PC-3 (cell line): ENCODE measurements at regions not wholly inside any gene's neighbourhood (a gene's known extent, or its start where the extent isn't known, plus 50 kb on each side); places are given as distances from the start of the nearest gene placed in this dataset.

Source experiments
- ATAC-seq: fragments of 200-7000 bp; cut with Tn5 transposase; 2 replicates; pipeline ENCODE4 v1.9.1; 2020; ENCODE audit warnings: mild to moderate bottlenecking, moderate library complexity
- BruUV-seq: library from RNA; stranded (reverse); fragments of 400-500 nt; replicated peaks from 2 replicates; lab custom pipeline; 2021; lab: Mats Ljungman, UMichigan
- CTCF ChIA-PET: fragments of 300-600 bp; sonication (Branson Sonifier 250); formaldehyde crosslinking; loops from one replicate; lab custom pipeline; 2022; ENCODE audit warnings: antibody characterized with exemption; lab: Charles Lee
- POLR2A ChIA-PET: fragments of 300-600 bp; sonication (Branson Sonifier 250); formaldehyde crosslinking; loops from one replicate; lab custom pipeline; 2022; ENCODE audit warnings: antibody characterized with exemption; ENCODE audit not compliant: unreplicated experiment; lab: Charles Lee
- DNase-seq: peaks from one replicate; pipeline ENCODE4 v3.0.0-alpha.2; 2015
- H2AFZ ChIP-seq: fragments of 300-600 bp; sonication (generic); 2 replicates; pipeline ENCODE4 v1.6.0; 2016; ENCODE audit warnings: antibody characterized with exemption, low read length
- H3F3A ChIP-seq: fragments of 300-600 bp; sonication (generic); one replicate; pipeline ENCODE4 v1.6.0; 2017; ENCODE audit warnings: antibody characterized with exemption, low read length, control low read depth, mild to moderate bottlenecking; ENCODE audit not compliant: unreplicated experiment
- H3K27ac ChIP-seq: fragments of 300-600 bp; sonication (generic); 2 replicates; pipeline ENCODE4 v1.5.1; 2016; ENCODE audit warnings: mild to moderate bottlenecking, low read length
- H3K27me3 ChIP-seq: fragments of 300-600 bp; sonication (generic); 2 replicates; pipeline ENCODE4 v1.6.1; 2016; ENCODE audit warnings: low read length, mixed read lengths
- H3K36me3 ChIP-seq: fragments of 300-600 bp; sonication (generic); 2 replicates; pipeline ENCODE4 v1.6.1; 2016; ENCODE audit warnings: low read depth, mixed run types, low read length, mixed read lengths
- H3K4me1 ChIP-seq: fragments of 300-600 bp; sonication (generic); 2 replicates; pipeline ENCODE4 v1.5.1; 2016; ENCODE audit warnings: low read length; ENCODE audit not compliant: insufficient read depth
- H3K4me2 ChIP-seq: fragments of 300-600 bp; sonication (generic); 2 replicates; pipeline ENCODE4 v1.6.0; 2016; ENCODE audit warnings: low read length
- H3K4me3 ChIP-seq: fragments of 300-600 bp; sonication (generic); 2 replicates; pipeline ENCODE4 v1.5.1; 2016; ENCODE audit warnings: mild to moderate bottlenecking, low read length, mixed read lengths
- H3K79me2 ChIP-seq: fragments of 300-600 bp; sonication (generic); 2 replicates; pipeline ENCODE4 v1.6.1; 2017; ENCODE audit warnings: low read length, mixed read lengths
- H3K9ac ChIP-seq: fragments of 300-600 bp; sonication (generic); 2 replicates; pipeline ENCODE4 v1.6.0; 2016; ENCODE audit warnings: mild to moderate bottlenecking, low read length
- H3K9me2 ChIP-seq: fragments of 300-600 bp; sonication (generic); replicated peaks from 2 replicates; pipeline ENCODE4 v1.6.1; 2016; ENCODE audit warnings: mixed run types, low read length, mixed read lengths
- H3K9me3 ChIP-seq: fragments of 300-600 bp; sonication (generic); 2 replicates; pipeline ENCODE4 v1.6.1; 2016; ENCODE audit warnings: low read length, mixed read lengths
- H4K20me1 ChIP-seq: fragments of 300-600 bp; sonication (generic); 2 replicates; pipeline ENCODE4 v1.6.1; 2016; ENCODE audit warnings: low read length, mixed read lengths
- EZH2 ChIP-seq: fragments of 300-600 bp; sonication (generic); IDR thresholded peaks from one replicate; pipeline ENCODE4 v1.6.1; 2017; ENCODE audit warnings: antibody characterized with exemption, mild to moderate bottlenecking, low read length; ENCODE audit not compliant: unreplicated experiment
- EZH2phosphoT487 ChIP-seq: fragments of 300-600 bp; sonication (generic); IDR thresholded peaks from 2 replicates; pipeline ENCODE4 v1.6.1; 2018; ENCODE audit warnings: mild to moderate bottlenecking, antibody characterized with exemption, low read length, borderline replicate concordance
- intact Hi-C: fragments of 100-400 bp; cut with micrococcal nuclease; formaldehyde crosslinking; loops from 2 replicates; pipeline ENCODE4 v1.9.0; 2023
- TF ChIP-seq, protein P1 (sequence below): fragments of 300-600 bp; sonication (generic); conservative IDR thresholded peaks from 2 replicates; pipeline ENCODE4 v1.5.1; 2017; ENCODE audit warnings: antibody characterized with exemption, low read depth, mild to moderate bottlenecking, low read length

DNA sequence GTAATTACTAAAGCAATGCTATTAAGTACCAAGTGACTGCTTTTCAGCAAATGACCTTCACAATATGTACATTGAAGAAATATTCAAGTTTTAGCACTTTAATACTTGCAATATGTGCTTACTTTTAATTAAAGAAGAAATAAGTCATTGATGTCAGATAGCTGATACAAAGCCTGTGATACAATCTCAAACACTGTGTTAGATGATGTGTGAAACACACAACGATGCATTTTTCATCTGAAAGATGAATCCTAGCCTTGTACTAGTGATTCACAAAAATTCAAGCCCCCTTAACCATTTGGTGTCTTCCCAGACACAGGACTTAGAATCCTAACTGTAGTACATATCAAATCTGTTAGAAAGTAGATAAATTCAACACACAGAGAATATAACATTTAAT, 724.1 kb upstream of the ADAMTS5 start:
- no peak for ATAC-seq
- H3K27me3 ChIP-seq = no peaks in the 10 kb centered on the region
- H3K4me2 ChIP-seq = no peak overlapping the region
- H3K4me1 ChIP-seq = 0 out of 2 replicates have a peak, but pooled peaks cover 3% of the 10 kb centered on the region
- no peak overlapping the region for H3K27ac ChIP-seq
- BruUV-seq = no TSS peak
- ChIA-PET POLR2A (no interaction called here), CTCF (no interaction called here)
- no peaks in the 10 kb centered on the region for H3K79me2 ChIP-seq
- no peak overlapping the region for H3K4me3 ChIP-seq
- H3K9ac ChIP-seq = no peak overlapping the region
- no peaks in the 10 kb centered on the region for H3K9me3 ChIP-seq
- H3K9me2 ChIP-seq = no peaks in the 10 kb centered on the region
- no peaks in the 10 kb centered on the region for H3K36me3 ChIP-seq
- H2AFZ ChIP-seq = no peak overlapping the region
- DNase-seq = no peak
- no peaks in the 10 kb centered on the region for H3F3A ChIP-seq
- intact Hi-C loops = no loop called here
- TF ChIP-seq EZH2phosphoT487 (no peak), EZH2 (no peak)
- TF ChIP-seq, protein P1, sequence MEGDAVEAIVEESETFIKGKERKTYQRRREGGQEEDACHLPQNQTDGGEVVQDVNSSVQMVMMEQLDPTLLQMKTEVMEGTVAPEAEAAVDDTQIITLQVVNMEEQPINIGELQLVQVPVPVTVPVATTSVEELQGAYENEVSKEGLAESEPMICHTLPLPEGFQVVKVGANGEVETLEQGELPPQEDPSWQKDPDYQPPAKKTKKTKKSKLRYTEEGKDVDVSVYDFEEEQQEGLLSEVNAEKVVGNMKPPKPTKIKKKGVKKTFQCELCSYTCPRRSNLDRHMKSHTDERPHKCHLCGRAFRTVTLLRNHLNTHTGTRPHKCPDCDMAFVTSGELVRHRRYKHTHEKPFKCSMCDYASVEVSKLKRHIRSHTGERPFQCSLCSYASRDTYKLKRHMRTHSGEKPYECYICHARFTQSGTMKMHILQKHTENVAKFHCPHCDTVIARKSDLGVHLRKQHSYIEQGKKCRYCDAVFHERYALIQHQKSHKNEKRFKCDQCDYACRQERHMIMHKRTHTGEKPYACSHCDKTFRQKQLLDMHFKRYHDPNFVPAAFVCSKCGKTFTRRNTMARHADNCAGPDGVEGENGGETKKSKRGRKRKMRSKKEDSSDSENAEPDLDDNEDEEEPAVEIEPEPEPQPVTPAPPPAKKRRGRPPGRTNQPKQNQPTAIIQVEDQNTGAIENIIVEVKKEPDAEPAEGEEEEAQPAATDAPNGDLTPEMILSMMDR = no peak
- H4K20me1 ChIP-seq = no peaks in the 10 kb centered on the region

DNA sequence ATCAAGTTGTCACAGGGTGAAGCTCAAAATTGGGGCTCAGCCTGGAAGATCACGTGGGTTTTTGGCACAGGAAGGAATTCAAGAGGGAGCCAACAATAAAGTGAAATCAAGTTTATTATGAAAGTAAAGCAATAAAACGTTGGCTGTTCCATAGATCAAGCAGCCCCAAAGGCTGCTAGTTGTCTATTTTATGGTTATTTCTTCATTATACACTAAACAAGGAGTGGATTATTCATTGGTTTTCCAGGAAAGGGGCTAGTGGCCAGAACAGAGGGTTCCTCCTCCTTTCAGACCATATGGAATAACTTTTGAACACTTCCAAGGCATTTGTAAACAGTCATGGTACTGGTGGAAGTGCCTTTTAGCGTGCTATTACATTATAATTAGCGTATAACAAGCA, 723.5 kb upstream of the ADAMTS5 start:
- Histone ChIP-seq H3K27me3 (no peaks in the 10 kb centered on the region), H3K36me3 (no peaks in the 10 kb centered on the region), H3F3A (no peaks in the 10 kb centered on the region), H2AFZ (no peak overlapping the region), H3K9me3 (no peaks in the 10 kb centered on the region), H3K4me2 (no peak overlapping the region), H3K4me1 (0 out of 2 replicates have a peak, but pooled peaks cover 3% of the 10 kb centered on the region), H3K4me3 (no peak overlapping the region), H4K20me1 (no peaks in the 10 kb centered on the region), H3K9ac (no peak overlapping the region), H3K9me2 (no peaks in the 10 kb centered on the region), H3K27ac (no peak overlapping the region), H3K79me2 (no peaks in the 10 kb centered on the region)
- TF ChIP-seq EZH2 (no peak), EZH2phosphoT487 (no peak)
- TF ChIP-seq, protein P1 = no peak
- no TSS peak for BruUV-seq
- no peak for ATAC-seq
- POLR2A ChIA-PET = no interaction called here
- intact Hi-C loops = no loop called here
- no peak for DNase-seq
- CTCF ChIA-PET = no interaction called here

DNA sequence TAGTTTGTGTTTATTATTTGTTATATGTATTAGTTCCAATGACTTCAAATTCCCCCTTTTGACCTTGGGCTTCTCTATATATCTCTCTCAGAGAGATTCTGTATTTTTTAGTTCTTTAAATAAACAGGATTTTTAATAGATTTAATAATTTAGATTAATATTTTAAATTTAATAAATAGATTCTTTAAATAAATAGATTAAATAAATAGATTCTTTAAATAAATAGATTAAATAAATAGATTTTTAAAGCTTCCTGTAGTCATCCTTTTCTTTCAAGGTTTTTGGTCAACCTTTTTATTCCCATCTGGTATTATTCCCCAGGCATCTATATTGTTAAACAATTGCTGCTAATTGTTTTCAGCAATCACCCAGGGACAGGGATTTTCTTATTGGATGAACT, 721.9 kb upstream of the ADAMTS5 start:
- ATAC-seq = no peak
- ChIA-PET CTCF (no interaction called here), POLR2A (no interaction called here)
- TF ChIP-seq, protein P1 = no peak
- TF ChIP-seq EZH2 (no peak), EZH2phosphoT487 (no peak)
- H3K36me3 ChIP-seq = no peaks in the 10 kb centered on the region
- intact Hi-C loops = no loop called here
- H3K4me2 ChIP-seq = no peak overlapping the region
- BruUV-seq = no TSS peak
- no peaks in the 10 kb centered on the region for H3F3A ChIP-seq
- no peak overlapping the region for H3K4me3 ChIP-seq
- H3K27ac ChIP-seq = no peak overlapping the region
- no peak for DNase-seq
- no peaks in the 10 kb centered on the region for H4K20me1 ChIP-seq
- no peaks in the 10 kb centered on the region for H3K9me3 ChIP-seq
- no peaks in the 10 kb centered on the region for H3K27me3 ChIP-seq
- H3K9ac ChIP-seq = no peak overlapping the region
- no peaks in the 10 kb centered on the region for H3K9me2 ChIP-seq
- 0 out of 2 replicates have a peak, but pooled peaks cover 3% of the 10 kb centered on the region for H3K4me1 ChIP-seq
- no peak overlapping the region for H2AFZ ChIP-seq
- no peaks in the 10 kb centered on the region for H3K79me2 ChIP-seq
